ENCODE measurements at regions not wholly inside any gene's neighbourhood (a gene's known extent, or its start where the extent isn't known, plus 50 kb on each side); places are given as distances from the start of the nearest gene placed in this dataset.

- no peak overlapping the region for H3K27ac ChIP-seq
- TF ChIP-seq CTCF (conservative IDR thresholded peaks at IDR 0.05) (no peak), ZFX (IDR thresholded peaks at IDR 0.05) (no peak)
These were observed 646.9 kb upstream of the ZP4 start for GRCh38 chr1:238537641-238538040.

GRCh38 chr1:238530209-238530851 lies 639.6 kb upstream of the ZP4 start:
- no peak for TF ChIP-seq CTCF (conservative IDR thresholded peaks at IDR 0.05)
- TF ChIP-seq ZFX (IDR thresholded peaks at IDR 0.05): no peak
- H3K27ac ChIP-seq: no peak overlapping the region

GRCh38 chr1:238517711-238518110 lies 627.0 kb upstream of the ZP4 start:
- H3K27ac ChIP-seq: no peak overlapping the region
- TF ChIP-seq ZFX (IDR thresholded peaks at IDR 0.05): no peak
- no peak for TF ChIP-seq CTCF (conservative IDR thresholded peaks at IDR 0.05)

GRCh38 chr1:238501290-238501689 lies 610.6 kb upstream of the ZP4 start:
- TF ChIP-seq CTCF (conservative IDR thresholded peaks at IDR 0.05) (no peak), ZFX (IDR thresholded peaks at IDR 0.05) (no peak)
- H3K27ac ChIP-seq: no peak overlapping the region

GRCh38 chr1:238499021-238499420 lies 608.3 kb upstream of the ZP4 start:
- no peak overlapping the region for H3K27ac ChIP-seq
- TF ChIP-seq ZFX (IDR thresholded peaks at IDR 0.05): no peak
- TF ChIP-seq CTCF (conservative IDR thresholded peaks at IDR 0.05): no peak

- TF ChIP-seq CTCF (conservative IDR thresholded peaks at IDR 0.05) (peak; percentile 37), ZFX (IDR thresholded peaks at IDR 0.05) (no peak)
These were observed 601.5 kb upstream of the ZP4 start for GRCh38 chr1:238492271-238492670.

GRCh38 chr1:238491265-238491664 lies 600.5 kb upstream of the ZP4 start:
- no peak for TF ChIP-seq CTCF (conservative IDR thresholded peaks at IDR 0.05)
- no peak for TF ChIP-seq ZFX (IDR thresholded peaks at IDR 0.05)
- H3K27ac ChIP-seq: no peak overlapping the region

More at GRCh38 chr1:238492271-238492670, 601.5 kb upstream of the ZP4 start:
- no peak overlapping the region for H3K27ac ChIP-seq
